ENCODE measurements at regions not wholly inside any gene's neighbourhood (a gene's known extent, or its start where the extent isn't known, plus 50 kb on each side); places are given as distances from the start of the nearest gene placed in this dataset.
"Not testable (repeated sequence)": the region's sequence is repeated elsewhere in the genome, so short reads cannot be mapped to it uniquely, and the experiment has no call there.

DNA sequence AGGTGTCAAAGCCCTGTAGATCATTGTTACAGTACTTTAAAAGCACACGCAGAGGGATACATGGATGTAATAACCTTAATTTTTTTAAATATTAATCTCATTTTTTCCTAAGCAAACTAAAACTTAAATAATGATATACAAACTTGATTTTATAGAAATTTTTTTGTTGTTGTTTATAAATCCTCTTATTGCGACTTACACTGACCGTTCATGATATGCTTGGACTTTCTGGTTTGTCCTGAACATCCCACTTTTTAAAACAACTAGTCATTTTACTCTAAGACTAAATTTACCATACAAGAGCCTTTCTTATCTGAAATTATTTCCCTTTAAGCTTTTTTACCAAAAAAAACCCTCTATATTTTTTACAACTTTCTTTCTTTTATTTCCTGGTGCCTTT, 2106.0 kb downstream of the PCDH7 start:
- DNase-seq, result no peak

DNA sequence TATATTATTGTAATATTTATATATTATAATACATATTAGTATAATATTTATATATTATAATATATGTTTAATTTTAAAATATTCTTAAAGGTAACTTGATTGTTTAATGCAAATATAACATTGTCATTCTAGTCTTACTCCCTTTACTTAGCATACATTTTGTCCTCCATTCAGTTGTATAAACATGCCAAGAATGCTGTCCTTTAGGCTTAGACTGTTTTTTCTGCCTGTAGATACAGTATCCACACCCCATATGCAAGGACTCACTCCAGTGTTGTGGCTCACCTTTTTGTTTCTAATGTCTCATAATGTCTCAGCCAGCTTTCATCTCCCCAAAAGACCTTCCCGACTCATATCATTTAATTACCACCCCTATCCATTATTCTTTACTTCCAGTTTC, 2110.0 kb downstream of the PCDH7 start:
- no peak for DNase-seq

DNA sequence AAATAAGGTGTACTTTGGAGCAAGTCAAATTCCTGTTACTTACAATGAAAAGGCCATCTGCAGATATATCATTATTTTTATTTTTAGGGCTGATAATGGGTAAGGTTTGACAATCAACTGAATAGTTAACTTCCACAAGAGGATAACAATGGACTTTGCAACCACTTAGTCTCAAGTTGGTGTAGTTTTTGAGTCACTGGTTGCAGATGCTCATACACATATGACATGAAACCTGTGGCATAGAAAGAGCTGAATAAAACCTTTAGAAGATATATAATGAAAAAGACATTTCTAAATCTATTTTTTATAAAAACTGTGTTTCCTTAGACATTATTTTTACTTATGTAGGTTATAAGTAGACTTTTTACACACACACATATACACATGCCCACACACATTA, 2110.9 kb downstream of the PCDH7 start:
- no peak for DNase-seq

- DNase-seq, result no peak
Observed at GRCh38 chr4:32840461-32841189, 2120.5 kb downstream of the PCDH7 start.

DNA sequence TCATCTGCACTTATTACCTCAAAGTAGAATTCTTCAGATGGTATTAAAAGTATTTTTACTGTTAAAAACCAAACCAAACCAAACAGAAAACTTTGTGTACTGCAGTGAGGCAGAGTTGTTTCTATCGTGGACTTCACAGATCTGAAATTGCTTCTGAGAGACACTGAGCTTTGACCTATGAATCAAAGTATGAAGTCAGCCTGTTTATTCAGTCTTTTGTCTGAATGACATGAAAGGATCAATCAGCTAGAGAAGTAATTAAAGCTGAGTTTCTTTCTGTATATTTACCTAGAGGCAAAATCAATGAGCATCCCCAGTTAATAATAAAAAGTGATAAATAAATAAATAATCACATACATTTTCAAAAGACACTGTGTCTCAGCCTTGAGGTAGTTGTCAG, 2121.0 kb downstream of the PCDH7 start:
- DNase-seq, result no peak

DNA sequence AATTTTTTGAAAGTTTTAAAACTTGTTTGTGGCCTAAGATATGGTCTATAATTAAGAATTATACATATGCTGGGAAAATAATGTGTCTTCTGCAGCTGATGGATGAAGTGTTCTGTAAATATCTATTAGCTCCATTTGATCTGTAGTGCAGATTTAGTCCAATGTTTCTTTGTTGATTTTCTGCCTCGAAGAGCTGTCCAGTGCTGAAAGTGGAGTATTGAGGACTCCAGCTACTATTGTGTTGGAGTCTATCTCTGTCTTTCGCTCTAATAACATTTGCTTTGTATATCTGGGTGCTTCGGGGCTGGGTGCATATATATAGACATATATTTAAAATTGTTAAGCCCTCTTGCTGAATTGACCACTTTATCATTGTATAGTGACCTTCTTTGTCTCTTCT, 2127.3 kb downstream of the PCDH7 start:
- no peak for DNase-seq

DNA sequence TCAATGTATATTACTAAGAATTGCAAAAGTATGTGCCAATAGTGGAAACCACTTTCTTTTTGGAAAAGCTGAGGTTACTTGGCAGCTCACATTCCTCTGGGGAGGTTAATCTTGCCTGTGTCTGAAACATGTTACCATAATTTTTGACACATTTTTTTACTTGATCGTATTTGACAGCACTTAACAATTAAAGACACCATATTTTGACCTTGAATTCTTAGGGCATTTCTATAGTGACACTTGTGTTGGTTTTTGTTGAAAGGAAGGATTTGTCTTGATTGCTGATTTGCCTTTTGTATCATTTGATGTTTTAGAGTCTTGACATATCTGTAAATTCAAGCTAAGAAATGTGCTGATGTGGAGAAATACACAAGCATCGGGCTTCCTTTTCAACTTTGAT, 2135.5 kb downstream of the PCDH7 start:
- no peak for DNase-seq

GRCh38 chr4:32858361-32858760, 2138.2 kb downstream of the PCDH7 start:
- no peak for DNase-seq

DNA sequence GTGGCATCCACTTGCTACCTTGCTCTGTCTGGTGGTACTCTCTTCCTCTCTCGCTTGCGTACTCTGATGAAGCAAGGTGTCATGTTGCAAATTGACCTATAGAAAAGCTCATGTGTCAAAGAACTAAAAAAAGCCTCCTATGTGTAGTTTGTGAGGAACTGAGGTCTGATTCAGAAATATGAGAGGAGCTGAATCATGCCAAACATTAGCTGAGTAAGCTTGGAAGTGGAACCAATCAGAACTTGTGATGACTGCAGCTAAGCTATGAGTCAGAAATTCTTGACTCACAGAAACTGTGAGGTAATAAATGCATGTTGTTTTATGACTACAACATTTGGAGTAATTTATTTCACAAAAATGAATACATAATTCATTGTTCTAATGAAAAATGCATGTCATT, 2138.8 kb downstream of the PCDH7 start:
- no peak for DNase-seq

DNA sequence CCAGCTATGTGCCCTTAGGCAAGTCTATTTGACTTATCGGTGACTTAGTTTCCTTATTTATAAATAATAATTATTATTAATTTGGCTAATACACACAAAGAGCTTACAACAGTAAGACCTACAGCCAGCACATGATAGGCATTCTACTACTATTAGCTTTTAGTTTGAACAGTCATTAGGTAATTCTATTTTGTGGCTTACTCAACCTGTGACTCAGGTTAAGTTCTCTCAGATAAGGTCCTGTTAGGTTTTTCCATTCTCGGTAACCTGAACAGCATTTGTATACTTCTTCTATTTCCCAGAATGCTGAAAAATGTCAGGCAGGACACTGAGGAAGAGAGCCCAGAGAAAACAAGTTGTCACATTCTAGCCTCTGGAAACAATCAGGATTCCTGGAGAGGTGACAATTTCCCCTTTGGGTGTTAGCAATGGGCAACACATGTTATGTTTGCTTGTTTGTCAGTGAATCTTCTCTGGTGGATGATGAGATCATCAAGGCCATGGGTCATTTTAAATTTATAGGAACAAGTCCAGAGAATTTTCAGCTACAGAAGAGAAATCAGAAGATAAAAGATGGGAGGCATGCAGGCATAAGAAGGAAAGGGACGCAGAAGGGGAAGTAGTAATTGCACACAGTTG, 2144.7 kb downstream of the PCDH7 start:
- DNase-seq, result no peak

GRCh38 chr4:32876546-32876945, 2156.4 kb downstream of the PCDH7 start:
- no peak for DNase-seq

DNA sequence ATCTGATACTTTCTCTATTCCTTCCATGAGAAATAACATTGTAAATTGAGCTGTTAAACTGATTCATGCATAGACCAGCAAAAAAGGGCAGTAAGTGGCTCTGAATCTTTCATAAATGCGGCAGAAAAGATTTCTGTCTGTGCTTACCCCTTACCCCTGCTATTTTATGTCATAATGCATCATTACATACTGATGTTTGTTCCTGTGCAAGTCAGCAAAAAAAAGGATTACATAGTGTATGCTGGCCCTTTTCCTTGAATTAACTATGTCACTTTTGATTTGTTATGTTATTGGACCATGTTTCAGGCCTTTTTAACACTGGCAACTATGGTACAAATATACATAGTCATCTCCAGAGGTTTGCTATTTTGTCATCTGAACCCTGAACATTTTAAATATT, 2159.7 kb downstream of the PCDH7 start:
- no peak for DNase-seq

DNA sequence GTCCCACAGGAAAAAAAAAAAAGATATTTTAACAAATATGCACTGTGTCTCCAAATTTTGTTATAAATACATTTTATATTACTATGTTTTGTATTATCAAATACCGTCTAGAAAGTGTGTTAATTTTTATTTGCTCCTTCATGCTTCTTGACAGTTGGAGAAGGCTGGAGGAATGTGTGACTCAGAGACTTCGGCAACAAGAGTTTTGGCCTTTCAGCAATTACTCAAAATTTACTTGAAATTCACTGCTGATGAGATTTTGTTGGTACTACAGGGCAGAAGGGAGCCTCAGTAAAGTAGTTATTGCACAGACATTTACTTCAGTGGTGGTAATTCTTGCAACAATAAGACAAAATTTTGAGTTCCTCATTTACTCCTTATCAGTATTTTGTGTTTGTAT, 2164.0 kb downstream of the PCDH7 start:
- DNase-seq, result no peak

GRCh38 chr4:32890398-32890797, 2170.2 kb downstream of the PCDH7 start:
- DNase-seq, result no peak

DNA sequence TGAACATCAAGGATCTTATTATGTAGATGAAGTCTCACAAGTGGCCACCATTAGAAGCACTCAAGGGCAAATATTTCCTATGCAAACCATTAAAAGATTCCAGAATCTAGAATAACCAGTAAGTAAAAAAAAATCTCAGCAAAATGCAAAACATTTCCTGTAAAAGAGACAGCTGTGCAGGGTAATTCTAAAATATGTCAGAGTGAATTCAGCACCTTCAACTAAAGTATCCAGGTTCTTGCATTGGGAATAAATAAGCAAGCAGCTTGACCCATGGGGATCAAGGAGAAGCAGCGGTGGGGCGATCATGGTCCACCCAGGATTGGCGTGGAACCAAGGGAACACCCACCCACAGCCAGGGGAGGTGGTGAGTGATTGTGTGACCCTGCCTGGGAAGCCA, 2188.9 kb downstream of the PCDH7 start:
- DNase-seq, result no peak

- no peak for DNase-seq
Observed at GRCh38 chr4:32909736-32910135, 2189.6 kb downstream of the PCDH7 start.

DNA sequence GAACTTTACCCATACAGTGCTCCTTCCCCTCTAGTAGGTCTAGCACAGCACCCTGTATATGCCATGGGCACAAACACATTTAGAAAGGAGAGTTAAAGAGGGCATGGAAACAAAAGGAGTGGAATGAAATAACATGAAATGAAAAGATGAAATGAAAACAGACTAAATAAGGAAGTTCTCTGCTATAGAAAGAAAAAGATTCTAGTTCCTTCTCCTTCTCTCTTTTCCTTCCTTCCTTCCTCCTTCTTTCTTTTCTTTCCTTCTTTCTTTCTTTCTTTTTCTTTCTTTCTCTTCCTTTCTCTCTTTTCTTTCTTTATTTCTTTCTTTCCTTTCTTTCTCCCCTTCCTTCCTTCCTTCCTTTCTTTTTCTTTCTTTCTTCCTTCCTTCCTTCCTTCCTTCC, 2197.4 kb downstream of the PCDH7 start:
- no peak for DNase-seq

DNA sequence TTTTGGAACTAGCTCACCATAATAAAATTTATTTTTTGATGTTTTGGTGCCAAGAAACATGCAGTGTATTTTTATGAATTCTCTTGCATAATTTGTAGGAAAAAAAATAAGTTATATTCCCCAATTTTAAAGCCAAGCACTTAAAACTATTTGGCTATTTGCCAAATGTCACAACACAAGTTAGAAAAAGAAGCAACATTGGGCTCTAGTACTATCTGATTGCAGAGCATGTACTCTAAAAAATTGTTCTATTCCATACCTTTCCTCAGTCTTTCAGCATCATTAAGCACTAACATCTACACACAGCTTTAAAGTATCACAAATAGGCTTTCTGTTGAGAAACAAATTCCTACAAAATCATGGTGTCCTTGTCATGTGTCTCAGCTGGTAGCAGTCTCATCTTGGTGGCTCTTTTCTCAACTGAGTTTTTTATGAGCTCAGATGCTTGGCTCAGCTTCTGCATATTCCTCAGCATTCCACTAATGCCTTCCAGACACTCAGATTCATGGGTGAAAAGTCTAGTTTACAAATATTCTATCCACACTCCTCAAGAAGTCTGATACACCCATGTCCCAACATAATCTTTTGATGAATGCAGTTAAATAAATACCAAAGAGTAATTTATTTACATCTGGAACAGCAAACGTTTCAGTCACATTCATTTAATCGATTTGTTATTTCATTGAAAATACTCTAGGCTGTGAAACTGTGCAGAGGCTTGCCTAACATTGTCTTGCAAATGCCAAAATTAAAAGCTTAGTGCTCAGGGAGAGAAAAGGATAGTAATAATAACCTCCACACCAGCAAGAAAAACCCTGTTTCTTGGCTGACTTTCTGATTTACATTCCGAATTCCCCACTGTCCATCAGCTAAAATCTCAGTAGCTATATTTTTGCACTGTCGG, 2209.9 kb downstream of the PCDH7 start:
- DNase-seq, result no peak

DNA sequence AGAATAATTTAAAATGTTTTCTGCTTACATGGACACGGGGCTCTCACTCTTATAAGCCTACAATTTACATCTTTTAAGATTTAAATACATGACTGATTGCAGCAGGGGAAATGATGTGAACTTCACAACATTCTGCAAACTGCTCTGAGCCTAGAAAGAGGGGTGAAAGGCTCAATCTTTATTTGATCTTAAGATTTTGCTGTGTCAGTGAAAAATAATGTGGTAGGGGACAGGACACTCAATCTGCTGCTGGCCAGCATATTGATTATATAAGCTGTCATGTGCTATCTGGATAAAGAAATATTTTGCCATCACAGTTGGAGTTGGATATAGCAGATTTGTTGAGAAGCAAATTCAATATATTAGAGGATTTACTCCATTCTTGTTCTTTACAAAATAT, 2210.5 kb downstream of the PCDH7 start:
- no peak for DNase-seq

DNA sequence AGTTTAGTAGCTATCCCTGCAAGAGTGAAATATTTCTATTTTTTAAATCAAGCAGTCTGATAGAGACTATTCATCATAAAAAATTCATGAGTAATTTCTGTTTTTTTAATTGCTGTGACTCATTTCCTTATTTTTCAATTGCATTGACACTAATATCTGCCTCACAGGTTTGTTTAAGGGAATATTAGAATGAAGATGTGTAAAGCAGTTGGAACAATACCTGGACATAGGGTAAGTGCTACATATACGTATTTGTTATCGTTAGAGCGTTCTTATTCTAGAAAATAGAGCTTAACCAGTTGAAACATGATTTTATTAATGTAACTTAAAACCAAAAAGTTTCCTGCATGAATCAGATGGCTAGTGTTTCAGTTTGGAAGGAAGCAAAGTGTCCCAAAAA, 2211.3 kb downstream of the PCDH7 start:
- DNase-seq, result no peak

- peak; percentile 35 for DNase-seq
Observed at GRCh38 chr4:32932156-32932555, 2212.0 kb downstream of the PCDH7 start.

DNA sequence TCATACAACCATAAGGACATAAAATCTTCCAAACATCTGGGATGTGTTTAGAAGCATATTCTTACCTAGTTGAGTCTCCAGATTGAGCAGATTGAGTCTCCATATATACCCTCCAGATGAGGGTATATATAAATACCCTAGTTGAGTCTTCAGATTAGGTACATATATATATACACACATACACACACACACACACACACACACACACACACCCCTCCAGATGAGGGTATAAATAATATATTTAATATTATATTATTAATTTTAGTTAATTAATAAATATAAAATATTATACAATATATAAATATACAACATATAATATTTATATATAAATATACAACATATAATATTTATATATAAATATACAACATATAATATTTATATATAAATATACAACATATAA, 2219.1 kb downstream of the PCDH7 start:
- DNase-seq, result not testable (repeated sequence)

DNA sequence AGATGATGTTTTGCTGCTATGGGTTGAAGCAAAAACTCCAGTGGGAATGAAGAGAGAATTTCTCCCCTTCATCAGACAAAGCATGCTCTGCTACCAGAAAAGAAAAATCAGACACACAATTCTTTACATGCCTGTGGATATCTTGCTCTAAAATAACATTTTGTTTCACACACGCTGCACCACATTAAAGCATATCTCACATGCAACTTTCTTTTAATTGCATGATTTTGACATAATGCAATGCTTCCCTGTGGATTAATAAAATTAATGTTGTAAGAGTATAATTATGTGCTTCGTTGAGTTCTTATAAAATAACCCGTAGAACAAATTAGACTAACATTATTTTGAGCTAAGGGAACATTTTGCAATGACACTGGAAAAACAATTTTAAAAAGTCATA, 2230.7 kb downstream of the PCDH7 start:
- no peak for DNase-seq

DNA sequence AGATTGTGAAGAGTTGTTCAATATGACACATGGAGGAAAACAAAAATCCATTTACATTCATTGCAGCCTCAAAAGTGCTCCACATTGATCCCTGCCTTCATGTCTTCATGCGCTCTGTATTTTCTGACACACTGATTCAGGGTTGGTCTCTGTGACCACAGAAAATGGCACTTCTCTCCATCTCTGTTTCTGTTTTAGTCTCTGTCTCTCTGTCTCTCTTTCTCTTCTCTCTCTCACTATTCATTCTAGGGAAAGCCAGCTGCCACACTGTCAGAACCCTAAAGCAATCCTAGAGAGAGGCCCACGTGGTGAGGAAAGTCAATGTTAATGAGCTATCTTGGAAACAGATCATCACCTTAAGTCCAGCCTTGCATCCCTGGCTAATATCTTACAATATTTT, 2238.4 kb downstream of the PCDH7 start:
- no peak for DNase-seq

All from NCI-H1048 (cell line).